ENCODE measurements at regions not wholly inside any gene's neighbourhood (a gene's known extent, or its start where the extent isn't known, plus 50 kb on each side); places are given as distances from the start of the nearest gene placed in this dataset.

GRCh38 chr5:97544678-97545077 is 361.6 kb upstream of the RIOK2 start:
- Mint-ChIP-seq H3K27ac (peak overlapping the region; percentile 42), H3K4me3 (peak overlapping the region; percentile 81), H3K9me3 (no peaks in the 10 kb centered on the region; the same call in 1 of the 2 replicates), H3K36me3 (ENCODE audit: low read depth) (peaks cover 13% of the 10 kb centered on the region), H3K27me3 (ENCODE audit: insufficient read depth) (peaks cover 3% of the 10 kb centered on the region; the same call in 1 of the 2 replicates), H3K4me1 (ENCODE audit: low read depth) (peaks cover 25% of the 10 kb centered on the region)
- no peak for DNase-seq
- no peak for TF ChIP-seq CTCF (IDR thresholded peaks at IDR 0.05)

GRCh38 chr5:97545446-97545845 is 362.4 kb upstream of the RIOK2 start:
- peaks cover 13% of the 10 kb centered on the region for H3K36me3 Mint-ChIP-seq (ENCODE audit: low read depth)
- H3K27me3 Mint-ChIP-seq (ENCODE audit: insufficient read depth) = peaks cover 3% of the 10 kb centered on the region; the same call in 1 of the 2 replicates
- no peak for DNase-seq
- H3K27ac Mint-ChIP-seq = no peak overlapping the region
- H3K9me3 Mint-ChIP-seq = no peaks in the 10 kb centered on the region; the same call in 1 of the 2 replicates
- no peak for TF ChIP-seq CTCF (IDR thresholded peaks at IDR 0.05)
- H3K4me3 Mint-ChIP-seq = no peak overlapping the region
- H3K4me1 Mint-ChIP-seq (ENCODE audit: low read depth) = peaks cover 33% of the 10 kb centered on the region

- no peaks in the 10 kb centered on the region; the same call in 1 of the 2 replicates for H3K9me3 Mint-ChIP-seq
- H3K27me3 Mint-ChIP-seq (ENCODE audit: insufficient read depth) = peaks cover 3% of the 10 kb centered on the region; the same call in 1 of the 2 replicates
- H3K36me3 Mint-ChIP-seq (ENCODE audit: low read depth) = peaks cover 12% of the 10 kb centered on the region
- peaks cover 36% of the 10 kb centered on the region for H3K4me1 Mint-ChIP-seq (ENCODE audit: low read depth)
- DNase-seq = peak; percentile 7
- no peak for TF ChIP-seq CTCF (IDR thresholded peaks at IDR 0.05)
- H3K4me3 Mint-ChIP-seq = no peak overlapping the region
- no peak overlapping the region for H3K27ac Mint-ChIP-seq
Measured at GRCh38 chr5:97545886-97546535, 363.0 kb upstream of the RIOK2 start.

- no peak for DNase-seq
- no peak overlapping the region for H3K4me3 Mint-ChIP-seq
- no peaks in the 10 kb centered on the region; the same call in 1 of the 2 replicates for H3K9me3 Mint-ChIP-seq
- peaks cover under 1% of the 10 kb centered on the region; the same call in 1 of the 2 replicates for H3K27me3 Mint-ChIP-seq (ENCODE audit: insufficient read depth)
- TF ChIP-seq CTCF (IDR thresholded peaks at IDR 0.05) = no peak
- peaks cover 8% of the 10 kb centered on the region; the same call in 1 of the 2 replicates for H3K36me3 Mint-ChIP-seq (ENCODE audit: low read depth)
- H3K27ac Mint-ChIP-seq = no peak overlapping the region
- H3K4me1 Mint-ChIP-seq (ENCODE audit: low read depth) = peaks cover 36% of the 10 kb centered on the region
Measured at GRCh38 chr5:97547430-97547829, 364.4 kb upstream of the RIOK2 start.

- H3K27ac Mint-ChIP-seq = no peak overlapping the region
- no peak for DNase-seq
- peaks cover 8% of the 10 kb centered on the region; the same call in 1 of the 2 replicates for H3K36me3 Mint-ChIP-seq (ENCODE audit: low read depth)
- no peak overlapping the region for H3K4me3 Mint-ChIP-seq
- H3K9me3 Mint-ChIP-seq = no peaks in the 10 kb centered on the region; the same call in 1 of the 2 replicates
- TF ChIP-seq CTCF (IDR thresholded peaks at IDR 0.05) = no peak
- peaks cover 36% of the 10 kb centered on the region for H3K4me1 Mint-ChIP-seq (ENCODE audit: low read depth)
- H3K27me3 Mint-ChIP-seq (ENCODE audit: insufficient read depth) = no peaks in the 10 kb centered on the region
Measured at GRCh38 chr5:97547999-97548738, 365.1 kb upstream of the RIOK2 start.

All from HFFc6 (cell line).